ENCODE measurements at regions not wholly inside any gene's neighbourhood (a gene's known extent, or its start where the extent isn't known, plus 50 kb on each side); places are given as distances from the start of the nearest gene placed in this dataset.

GRCh38 chr1:162913345-162913744 lies 52.4 kb upstream of the CCDC190 start:
- no peaks in the 10 kb centered on the region for H3K4me1 ChIP-seq
- intact Hi-C loops (cut with DNase I) = no loop called here
- DNase-seq = no peak
- no peaks in the 10 kb centered on the region for H3K36me3 ChIP-seq
- TF ChIP-seq CTCF (IDR thresholded peaks at IDR 0.05) = no peak
- TF ChIP-seq POLR2A (IDR thresholded peaks at IDR 0.05) = no peak
- no peaks in the 10 kb centered on the region for H3K27me3 ChIP-seq
- WGBS, 4 donors = 74 to 85% (median 79%) methylated on average over 3 of the region's 3 CpGs
- ATAC-seq = no peak
- H3K27ac ChIP-seq = no peak overlapping the region
- H3K4me3 ChIP-seq = no peak overlapping the region
- H3K9me3 ChIP-seq = peaks cover 0 to 29% (median 5%) of the 10 kb centered on the region in 12 donors

- intact Hi-C loops (cut with DNase I) = no loop called here
- H3K36me3 ChIP-seq = no peaks in the 10 kb centered on the region
- 44 to 96% (median 92%) methylated on average over 1 of the region's 1 CpG for WGBS, 4 donors
- TF ChIP-seq CTCF (IDR thresholded peaks at IDR 0.05) (no peak), POLR2A (IDR thresholded peaks at IDR 0.05) (no peak)
- H3K27me3 ChIP-seq = no peaks in the 10 kb centered on the region
- no peaks in the 10 kb centered on the region for H3K4me1 ChIP-seq
- ATAC-seq = no peak
- H3K4me3 ChIP-seq = no peak overlapping the region
- H3K27ac ChIP-seq = no peak overlapping the region
- H3K9me3 ChIP-seq = peaks cover 0 to 29% (median 5%) of the 10 kb centered on the region in 12 donors
- no peak for DNase-seq
Observed at GRCh38 chr1:162912061-162912667, 51.2 kb upstream of the CCDC190 start.
